Left ventricle myocardium inferior (tissue), 1 donor: ENCODE measurements at regions not wholly inside any gene's neighbourhood (a gene's known extent, or its start where the extent isn't known, plus 50 kb on each side); places are given as distances from the start of the nearest gene placed in this dataset.

Experiments used
- DNase-seq: peaks from one replicate; pipeline ENCODE4 v3.0.0-alpha.2; 2020
- H3K27ac ChIP-seq: fragments of 200-600 bp; replicated peaks from 2 replicates; pipeline ENCODE4 v1.8.0; 2021
- H3K27me3 ChIP-seq: fragments of 200-600 bp; 2 replicates; pipeline ENCODE4 v1.8.0; 2021; ENCODE audit warnings: low read depth
- H3K36me3 ChIP-seq: fragments of 200-600 bp; 2 replicates; pipeline ENCODE4 v1.8.0; 2021
- H3K4me1 ChIP-seq: fragments of 200-600 bp; 2 replicates; pipeline ENCODE4 v1.8.0; 2021
- H3K4me3 ChIP-seq: fragments of 200-600 bp; 2 replicates; pipeline ENCODE4 v1.8.0; 2021; ENCODE audit warnings: mild to moderate bottlenecking, moderate library complexity
- H3K9me3 ChIP-seq: fragments of 200-600 bp; replicated peaks from 2 replicates; pipeline ENCODE4 v1.8.0; 2021
- CTCF ChIP-seq: fragments of 200-600 bp; IDR thresholded peaks from 2 replicates; pipeline ENCODE4 v1.8.0; 2021; ENCODE audit warnings: antibody characterized with exemption, mild to moderate bottlenecking, borderline replicate concordance
- intact Hi-C: fragments of 100-400 bp; cut with micrococcal nuclease; formaldehyde crosslinking; loops from one replicate; pipeline ENCODE4 v1.11.0; 2022
- donor health status: DM: no; HTN: yes; CAD: no; lungs with severe emphysema.

DNA sequence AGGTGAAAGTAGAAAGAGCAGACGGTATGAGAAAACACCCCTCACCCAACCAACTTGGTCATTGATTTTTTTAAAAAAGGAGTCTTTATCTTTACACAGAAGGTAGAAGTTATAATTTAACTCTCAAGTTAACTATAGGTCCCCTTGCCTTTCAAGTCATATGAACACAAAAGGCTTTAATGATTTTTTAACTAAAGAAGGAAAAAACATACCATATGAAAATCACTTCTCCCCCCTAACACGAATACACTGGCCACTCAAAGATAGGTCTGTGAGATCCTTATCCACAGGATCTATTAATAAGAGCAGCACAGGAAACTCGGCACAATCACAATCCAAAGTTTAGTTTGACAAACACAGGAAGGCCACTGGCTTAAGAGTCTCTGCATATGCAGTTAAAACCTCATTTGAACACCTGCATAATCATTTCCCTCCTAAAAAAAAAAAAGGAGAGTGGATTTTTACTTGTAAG is 138.0 kb downstream of the ENC1 start:
- H3K4me1 ChIP-seq = peaks cover 19% of the 10 kb centered on the region
- no peaks in the 10 kb centered on the region for H3K36me3 ChIP-seq
- H3K9me3 ChIP-seq = no peaks in the 10 kb centered on the region
- intact Hi-C loops = no loop called here
- H3K27ac ChIP-seq = peak overlapping the region; percentile 29
- no peak overlapping the region for H3K4me3 ChIP-seq
- no peak for DNase-seq
- H3K27me3 ChIP-seq = no peaks in the 10 kb centered on the region
- no peak for TF ChIP-seq CTCF

GRCh38 chr5:74501674-74502478 is 138.7 kb downstream of the ENC1 start:
- intact Hi-C loops = no loop called here
- no peak for DNase-seq
- Histone ChIP-seq H3K4me3 (no peak overlapping the region), H3K27ac (peak overlapping the region; percentile 29), H3K4me1 (peaks cover 19% of the 10 kb centered on the region), H3K9me3 (no peaks in the 10 kb centered on the region), H3K27me3 (no peaks in the 10 kb centered on the region), H3K36me3 (no peaks in the 10 kb centered on the region)
- TF ChIP-seq CTCF = no peak

DNA sequence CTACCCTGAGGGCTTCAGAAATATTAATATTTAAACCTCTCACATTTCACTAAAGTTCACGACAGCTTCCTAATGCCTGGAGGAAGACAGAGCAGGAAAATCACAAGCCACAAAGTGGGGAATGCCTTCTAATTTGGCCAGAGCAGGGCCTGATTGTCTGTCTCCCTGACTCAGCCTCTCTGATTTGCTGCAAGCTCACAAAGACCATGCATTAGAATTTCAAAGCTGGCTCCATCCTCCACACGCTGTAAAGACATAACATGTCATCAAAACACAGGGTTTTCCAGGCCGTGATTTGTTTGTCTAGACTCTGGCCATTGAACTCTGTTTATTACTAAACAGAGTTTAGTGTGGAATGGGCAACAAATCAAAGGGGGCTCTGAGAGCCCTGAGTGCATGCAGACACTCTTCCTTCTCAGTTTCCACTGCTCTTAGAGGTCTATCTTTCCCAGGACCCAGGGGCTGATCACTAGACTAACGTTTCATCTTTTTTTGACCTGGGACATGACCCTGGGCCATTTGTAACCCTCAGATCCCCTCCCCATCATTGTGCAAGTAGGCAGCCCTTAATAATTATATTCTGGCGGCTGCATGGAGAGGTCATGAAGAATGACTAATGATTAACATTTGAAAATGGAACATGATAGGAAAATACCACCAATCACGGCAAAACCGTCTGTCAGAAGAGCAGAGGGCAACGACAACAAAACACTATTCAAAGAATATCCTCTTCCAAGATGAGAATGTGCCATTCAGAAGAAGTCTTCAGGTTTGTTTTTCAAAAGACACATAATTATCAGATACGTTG is 140.2 kb downstream of the ENC1 start:
- H3K27me3 ChIP-seq = no peaks in the 10 kb centered on the region
- intact Hi-C loops = no loop called here

GRCh38 chr5:74499256-74500050 is 141.1 kb downstream of the ENC1 start:
- no peak for TF ChIP-seq CTCF
- H3K9me3 ChIP-seq = no peaks in the 10 kb centered on the region
- intact Hi-C loops = no loop called here
- H3K27ac ChIP-seq = no peak overlapping the region
- H3K36me3 ChIP-seq = no peaks in the 10 kb centered on the region
- H3K27me3 ChIP-seq = no peaks in the 10 kb centered on the region
- H3K4me3 ChIP-seq = no peak overlapping the region
- H3K4me1 ChIP-seq = peaks cover 19% of the 10 kb centered on the region
- no peak for DNase-seq

More for the DNA sequence above, 140.2 kb downstream of the ENC1 start:
- Histone ChIP-seq H3K36me3 (no peaks in the 10 kb centered on the region), H3K9me3 (no peaks in the 10 kb centered on the region), H3K27ac (no peak overlapping the region), H3K4me3 (no peak overlapping the region), H3K4me1 (peaks cover 19% of the 10 kb centered on the region)
- no peak for TF ChIP-seq CTCF
- no peak for DNase-seq

DNA sequence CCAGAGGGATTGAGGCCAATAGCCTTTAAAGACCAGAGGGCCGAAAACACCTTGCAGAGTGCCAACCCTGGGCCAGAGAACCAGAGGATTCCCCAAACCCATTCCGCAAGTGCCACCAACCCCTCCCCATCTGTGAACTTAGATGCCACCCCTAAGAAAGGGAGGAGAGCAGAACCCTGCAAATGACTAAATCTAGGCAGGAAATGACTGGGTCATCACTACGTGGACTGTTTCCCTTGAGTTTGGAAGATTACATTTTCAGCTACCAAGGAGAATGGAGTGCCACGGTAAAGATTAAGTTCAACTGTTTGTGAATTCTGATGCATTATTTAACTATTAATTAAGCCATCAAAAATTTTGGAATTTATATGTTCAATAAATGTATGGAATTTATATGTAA is 142.8 kb downstream of the ENC1 start:
- TF ChIP-seq CTCF = no peak
- Histone ChIP-seq H3K4me1 (peaks cover 19% of the 10 kb centered on the region), H3K9me3 (no peaks in the 10 kb centered on the region), H3K36me3 (no peaks in the 10 kb centered on the region), H3K27me3 (no peaks in the 10 kb centered on the region), H3K4me3 (no peak overlapping the region), H3K27ac (no peak overlapping the region)
- intact Hi-C loops = no loop called here
- DNase-seq = no peak
